GM21737 (cell line): ENCODE measurements at regions not wholly inside any gene's neighbourhood (a gene's known extent, or its start where the extent isn't known, plus 50 kb on each side); places are given as distances from the start of the nearest gene placed in this dataset.
A peak's percentile ranks its signal among the peaks of the same experiment; 100 is the strongest.
"Not testable (repeated sequence)": the region's sequence is repeated elsewhere in the genome, so short reads cannot be mapped to it uniquely, and the experiment has no call there.

Experiments used
- ATAC-seq: cut with Tn5 transposase; IDR thresholded peaks from one replicate; pipeline ENCODE4 v1.9.1; 2021; ENCODE audit warnings: mild to moderate bottlenecking, moderate library complexity; ENCODE audit not compliant: unreplicated experiment

DNA sequence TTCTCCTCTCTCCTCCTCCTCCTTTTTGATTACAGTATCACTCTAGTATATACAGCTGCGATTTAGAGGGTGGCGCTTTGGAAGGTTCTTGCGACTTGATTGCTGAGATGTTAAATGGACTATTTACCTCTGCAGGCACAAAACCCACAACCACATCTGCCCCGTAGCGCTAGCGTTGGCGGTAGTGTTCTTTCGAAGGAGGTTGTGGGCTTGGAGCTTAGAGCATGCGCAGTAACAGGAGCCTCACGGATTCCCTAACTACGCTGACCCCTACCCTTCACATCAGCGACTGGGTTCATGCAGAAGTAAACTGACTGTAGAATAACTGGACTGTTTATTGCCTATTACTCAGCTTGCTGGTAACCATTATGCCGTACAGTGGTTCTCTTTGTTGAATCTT, 58.0 kb downstream of the CGGBP1 start:
- ATAC-seq, result no peak

DNA sequence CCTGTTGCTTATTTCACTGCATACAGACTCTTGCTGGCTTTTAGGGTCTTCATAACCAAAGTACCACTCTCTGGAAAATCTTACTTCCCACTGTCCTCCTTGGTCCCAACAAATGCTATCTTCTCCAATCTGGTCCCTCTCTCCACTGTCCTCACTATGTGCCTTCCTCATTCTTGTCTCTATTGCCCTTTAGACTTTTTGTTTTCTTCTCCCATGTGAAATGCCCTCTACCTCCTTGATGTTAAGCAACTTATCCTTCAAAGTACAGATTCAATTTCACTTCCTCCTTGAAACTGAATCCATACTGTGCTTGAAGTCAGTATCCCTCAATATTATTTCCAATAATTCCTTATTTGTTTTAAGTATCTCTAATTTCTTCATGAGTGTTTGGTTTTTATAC, 60.8 kb downstream of the CGGBP1 start:
- ATAC-seq, result no peak

DNA sequence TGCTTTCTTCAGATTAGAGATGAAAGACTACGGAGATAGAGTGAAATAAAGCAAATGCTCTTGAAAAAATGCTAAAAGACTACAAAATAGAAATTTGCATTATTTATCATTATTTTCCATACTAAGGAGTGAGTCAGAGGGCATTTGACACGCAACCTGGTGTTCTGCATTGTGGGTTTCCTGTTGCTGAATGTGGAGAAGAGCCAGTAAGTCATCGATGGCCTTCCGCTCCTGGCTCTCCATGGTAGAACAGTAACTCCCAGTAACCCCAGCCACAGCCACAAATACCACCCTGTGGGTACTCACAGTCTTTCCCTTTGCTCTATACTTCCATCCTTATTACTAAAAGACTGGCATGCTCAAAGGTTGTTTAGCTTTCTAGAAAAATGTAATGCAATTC, 61.5 kb downstream of the CGGBP1 start:
- ATAC-seq, result peak; percentile 93

DNA sequence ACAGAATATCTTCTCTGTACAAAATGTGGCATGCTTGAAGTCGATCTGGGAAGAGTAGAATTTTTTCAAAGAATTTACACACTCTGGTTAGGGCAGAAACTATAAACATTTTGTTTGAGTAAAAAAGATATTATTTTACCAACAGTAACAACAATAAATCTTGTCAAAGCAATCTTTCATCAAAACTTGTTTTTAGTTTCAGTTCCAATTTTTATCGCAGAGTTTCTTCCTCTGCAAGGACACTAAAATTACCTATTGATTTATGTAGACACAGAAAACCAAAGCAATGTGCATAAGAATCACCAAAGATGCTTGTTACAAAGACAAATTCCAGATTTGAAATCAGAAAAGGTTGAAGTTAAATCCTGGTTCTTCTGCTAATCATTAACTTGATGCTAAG, 61.9 kb downstream of the CGGBP1 start:
- peak; percentile 8 for ATAC-seq

DNA sequence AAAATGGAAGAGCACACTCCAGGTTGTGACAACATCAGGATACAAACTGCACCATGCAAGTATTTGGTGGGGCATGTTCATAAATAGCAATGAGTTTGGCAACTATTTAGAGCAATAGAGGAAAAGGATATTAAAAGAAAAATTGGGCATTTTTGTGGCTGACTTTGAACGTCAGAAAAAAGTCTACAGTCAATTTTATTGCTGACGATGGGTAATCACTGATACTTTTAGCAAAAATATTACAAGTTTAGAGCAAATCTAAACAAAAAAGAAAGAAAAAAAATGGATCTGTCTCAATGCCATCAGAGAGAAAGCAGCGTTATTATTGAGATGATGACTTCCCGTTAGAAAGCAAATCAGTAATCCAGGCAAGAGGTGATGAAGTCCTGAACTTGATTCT, 65.2 kb downstream of the CGGBP1 start:
- no peak for ATAC-seq

DNA sequence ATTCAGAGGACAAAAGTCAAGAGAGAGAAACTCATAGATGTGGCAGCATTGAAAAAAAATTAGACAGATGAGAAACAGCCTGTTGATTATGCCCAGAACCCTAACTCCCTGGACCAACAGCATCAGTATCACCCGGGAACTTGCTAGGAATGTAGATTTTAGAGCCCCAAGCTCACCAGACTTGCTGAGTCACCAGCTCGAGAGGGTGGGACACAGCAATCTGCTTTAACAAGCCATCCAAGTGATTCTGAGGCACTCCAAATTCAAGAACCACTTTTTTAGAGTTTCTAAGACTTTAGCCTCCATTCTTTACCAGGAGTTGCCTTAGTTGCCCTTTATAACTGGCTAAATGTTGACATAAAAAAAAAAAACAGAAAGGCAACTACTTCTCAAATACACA, 70.9 kb downstream of the CGGBP1 start:
- no peak for ATAC-seq

DNA sequence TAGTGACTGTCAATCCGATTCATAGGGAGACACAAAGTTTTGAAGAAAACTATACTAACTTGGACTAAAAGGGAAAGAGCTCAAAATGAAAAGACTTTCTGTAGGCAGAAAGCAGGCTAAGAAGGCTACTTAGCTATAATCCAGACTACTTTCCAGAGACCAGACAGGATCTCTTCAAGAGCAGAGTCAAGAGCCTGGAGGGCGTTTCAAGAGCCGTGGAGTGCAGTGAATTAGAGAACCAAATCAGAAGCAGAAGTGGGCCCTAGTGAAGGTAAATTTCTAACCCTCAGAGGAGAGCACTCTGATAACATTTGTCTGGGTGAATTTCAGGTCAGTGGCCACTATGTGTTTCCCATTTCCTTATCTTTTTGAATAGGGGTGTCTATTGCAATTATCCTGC, 76.4 kb downstream of the CGGBP1 start:
- ATAC-seq, result no peak

DNA sequence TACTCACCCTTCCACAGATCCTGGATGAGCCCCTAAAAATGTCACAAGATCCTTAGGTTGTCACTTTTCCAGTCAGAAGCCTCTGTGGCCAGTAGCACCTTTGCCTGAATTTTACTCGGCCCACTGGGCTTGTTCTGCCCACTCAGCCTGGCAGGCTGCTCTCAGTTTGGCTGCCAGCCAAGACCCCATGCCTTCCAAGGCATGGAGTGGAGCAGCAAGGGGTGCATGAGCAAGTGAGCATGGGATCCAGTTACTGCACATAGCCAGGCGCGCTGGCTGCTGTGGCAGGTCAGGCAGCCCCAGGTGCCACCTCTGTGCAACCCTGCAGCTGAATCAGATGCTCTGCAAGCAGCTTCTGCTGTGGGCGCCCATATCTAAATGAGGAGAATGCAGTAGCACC, 79.3 kb downstream of the CGGBP1 start:
- no peak for ATAC-seq

DNA sequence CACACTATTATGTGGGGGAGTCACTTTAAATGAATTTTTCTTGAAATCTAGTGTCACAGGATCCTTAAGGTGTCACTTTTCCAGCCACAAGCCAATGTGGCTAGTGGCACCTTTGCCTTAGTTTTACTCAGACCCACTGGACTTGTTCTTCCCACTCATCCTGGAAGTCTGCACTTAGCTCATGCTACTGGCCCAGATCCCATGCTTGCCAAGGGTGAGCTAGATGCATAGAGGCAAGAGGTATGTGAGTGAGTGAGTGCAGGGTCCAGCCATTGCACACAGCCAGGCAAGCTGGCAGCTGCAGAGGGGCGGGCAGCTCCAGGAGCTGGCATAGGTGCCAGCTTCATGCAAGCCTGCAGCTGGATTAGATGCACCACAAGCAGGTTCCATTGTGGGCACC, 81.0 kb downstream of the CGGBP1 start:
- ATAC-seq, result no peak

DNA sequence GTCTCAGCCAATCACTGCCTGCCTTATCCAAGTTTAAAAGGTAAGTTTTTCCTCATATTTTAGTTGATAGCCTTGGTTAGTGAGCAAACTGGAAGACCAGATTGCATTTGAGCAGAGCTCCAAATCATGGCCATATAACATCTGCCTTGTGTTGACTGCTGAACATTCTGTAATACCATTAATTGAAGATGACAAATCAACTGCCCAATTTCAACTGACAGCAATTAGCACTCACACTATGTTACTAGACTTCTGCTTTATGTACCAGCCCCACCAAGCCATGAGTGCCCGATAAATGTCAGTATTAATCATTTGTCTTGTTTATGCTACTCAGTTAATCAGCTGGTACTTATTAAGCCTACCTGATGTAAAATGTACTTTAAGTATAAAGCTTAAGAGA, 83.1 kb downstream of the CGGBP1 start:
- ATAC-seq, result no peak

DNA sequence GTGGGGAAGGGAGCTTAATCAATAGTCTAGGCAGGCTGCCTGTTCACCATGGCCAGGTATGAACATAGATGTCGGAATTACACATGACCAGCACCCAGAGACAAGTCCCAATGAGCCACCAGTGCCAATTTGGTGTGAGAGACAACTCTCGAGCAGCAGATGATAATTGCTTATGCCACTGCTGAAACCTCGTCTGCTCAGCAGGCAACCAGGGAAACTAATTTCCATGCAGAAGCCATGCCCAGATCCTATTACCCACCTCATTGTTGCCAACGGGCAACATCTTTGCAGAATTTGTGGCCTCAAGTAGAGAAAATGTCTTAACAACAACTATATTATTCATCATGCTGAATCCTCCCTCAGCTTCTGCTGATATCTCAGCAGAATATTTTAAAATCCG, 84.9 kb downstream of the CGGBP1 start:
- no peak for ATAC-seq

DNA sequence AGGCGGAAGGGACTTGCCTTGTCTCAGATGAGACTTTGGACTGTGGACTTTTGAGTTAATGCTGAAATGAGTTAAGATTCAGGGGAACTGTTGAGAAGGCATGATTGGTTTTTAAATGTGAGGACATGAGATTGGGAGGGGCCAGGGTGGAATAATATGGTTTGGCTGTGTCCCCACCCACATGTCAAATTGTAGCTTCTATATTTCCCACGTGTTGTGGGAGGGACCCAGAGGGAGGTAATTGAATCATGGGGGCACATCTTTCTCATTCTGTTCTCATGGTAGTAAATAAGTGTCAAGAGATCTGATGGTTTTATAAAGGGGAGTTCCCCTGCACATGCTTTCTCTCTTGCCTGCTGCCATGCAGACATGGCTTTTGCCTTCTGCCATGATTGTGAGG, 89.2 kb downstream of the CGGBP1 start:
- ATAC-seq, result no peak

DNA sequence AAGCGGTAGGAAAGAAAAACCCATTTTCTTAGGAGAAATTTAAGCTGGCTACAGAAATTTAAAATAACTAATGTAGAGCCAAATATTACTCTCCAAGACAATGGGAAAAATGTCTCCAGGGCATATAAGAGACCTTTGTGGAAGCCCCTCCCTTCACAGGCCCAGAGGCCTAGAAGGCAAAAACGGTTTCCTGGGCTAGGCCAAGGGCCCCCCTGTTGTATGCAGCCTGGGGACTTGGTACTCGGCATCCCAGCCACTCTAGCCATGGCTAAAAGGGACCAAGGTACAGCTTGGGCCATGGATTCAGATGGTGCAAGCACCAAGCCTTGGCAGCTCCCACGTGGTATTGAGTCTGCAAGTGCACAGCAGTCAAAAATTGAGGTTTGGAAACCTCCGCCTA, 90.1 kb downstream of the CGGBP1 start:
- ATAC-seq, result no peak

DNA sequence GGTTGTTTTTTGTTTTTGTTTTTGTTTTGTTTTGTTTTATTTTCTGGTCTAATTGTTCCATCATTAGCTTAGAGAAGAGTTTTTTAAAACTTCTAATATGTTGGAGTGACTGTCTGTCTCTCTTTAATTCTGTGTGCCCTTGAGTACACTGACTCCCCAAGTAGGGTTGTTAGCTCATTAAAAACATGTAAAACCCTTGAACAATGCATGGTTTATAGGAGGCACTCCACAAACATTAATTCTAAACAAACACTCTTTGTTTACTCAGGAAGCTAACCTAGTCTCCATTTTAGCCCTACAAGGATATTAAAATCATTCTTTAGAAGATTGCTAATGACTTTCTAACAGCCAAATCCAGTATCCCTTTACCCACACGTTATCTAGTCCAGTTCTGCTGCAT, 100.5 kb downstream of the CGGBP1 start:
- ATAC-seq, result no peak

DNA sequence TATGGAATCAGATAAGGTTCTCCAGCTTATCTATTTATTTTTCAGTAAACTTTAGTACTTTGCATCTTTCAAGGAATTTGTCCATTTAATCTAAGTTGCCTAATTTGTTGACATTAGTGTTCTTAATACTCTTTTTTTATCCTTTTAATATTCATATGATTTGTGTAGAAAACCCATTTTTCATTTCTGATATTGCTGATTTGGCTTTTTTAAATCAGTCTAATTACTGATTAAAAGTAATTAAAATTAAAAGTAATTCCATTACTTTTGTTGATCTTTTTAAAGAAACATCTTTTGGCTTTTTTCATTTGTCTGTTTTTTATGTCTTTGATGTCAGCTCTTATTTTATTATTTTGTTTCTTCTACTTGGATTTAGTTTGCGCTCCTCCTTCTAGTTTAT, 101.2 kb downstream of the CGGBP1 start:
- no peak for ATAC-seq

DNA sequence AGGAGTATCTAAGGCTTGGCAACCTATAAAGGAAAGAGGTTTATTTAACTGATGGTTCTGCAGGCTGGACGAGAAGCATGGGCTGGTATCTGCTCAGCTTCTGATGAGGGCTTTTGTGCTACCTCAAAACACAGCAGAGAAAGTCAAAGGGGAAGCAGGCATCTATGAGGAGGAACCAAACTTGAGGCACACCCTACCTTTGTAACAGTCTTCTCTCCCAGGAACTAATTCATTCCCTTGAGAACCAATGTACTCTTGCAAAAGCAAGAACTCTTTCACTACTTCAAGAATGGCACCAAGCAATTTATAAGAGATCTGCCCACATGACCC, 109.0 kb downstream of the CGGBP1 start:
- no peak for ATAC-seq

DNA sequence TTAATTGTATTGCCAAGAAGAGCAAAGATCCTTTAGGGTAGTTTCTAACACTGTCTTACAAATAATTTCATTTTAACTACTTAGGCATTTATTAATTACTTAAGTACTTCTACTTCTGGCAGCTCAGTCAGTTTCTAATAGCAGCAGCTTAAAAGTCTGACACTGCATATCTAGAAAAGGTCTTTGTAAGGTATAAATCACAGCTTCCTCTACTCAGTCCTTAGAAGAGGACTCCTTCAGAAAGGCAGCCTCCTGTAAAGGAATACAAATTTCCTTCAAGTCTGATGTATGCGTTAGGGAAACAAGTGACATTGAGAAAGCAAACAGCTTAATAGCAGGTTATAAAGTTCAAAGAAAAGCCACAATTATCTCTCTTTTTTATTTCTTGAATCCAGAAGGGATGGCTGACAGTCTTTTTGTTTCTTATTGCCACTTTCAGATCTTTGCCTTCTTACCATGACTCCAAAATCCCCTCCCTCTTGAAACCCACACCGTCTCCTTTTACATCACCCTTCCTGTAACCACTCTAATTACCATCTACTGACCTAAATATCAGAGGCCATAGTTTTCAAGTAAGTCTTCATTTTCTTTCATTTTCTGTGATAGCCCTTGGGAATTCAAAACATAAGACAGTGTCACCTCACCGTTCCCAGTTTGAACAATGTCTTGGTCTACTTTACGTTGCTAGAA, 109.5 kb downstream of the CGGBP1 start:
- peak; percentile 94 for ATAC-seq

DNA sequence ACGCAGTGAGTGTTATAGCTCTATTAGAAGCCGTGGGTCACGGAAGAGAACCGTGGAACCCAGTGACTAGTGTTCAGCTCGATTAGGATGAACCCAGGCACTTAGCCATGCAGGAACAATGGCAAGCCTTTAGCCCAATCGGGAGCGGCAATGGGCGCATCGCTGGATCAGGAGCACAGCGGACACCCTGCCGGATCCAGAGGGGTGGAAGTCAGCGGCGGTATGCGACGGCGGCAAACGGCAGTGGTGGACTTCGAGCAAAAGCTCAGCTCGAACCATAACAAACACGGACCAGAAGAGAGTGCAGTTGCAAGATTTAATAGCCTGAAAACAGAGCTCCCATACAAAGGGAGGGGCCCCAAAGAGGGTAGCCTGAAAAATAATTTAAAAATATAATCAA, 112.8 kb downstream of the CGGBP1 start:
- not testable (repeated sequence) for ATAC-seq

DNA sequence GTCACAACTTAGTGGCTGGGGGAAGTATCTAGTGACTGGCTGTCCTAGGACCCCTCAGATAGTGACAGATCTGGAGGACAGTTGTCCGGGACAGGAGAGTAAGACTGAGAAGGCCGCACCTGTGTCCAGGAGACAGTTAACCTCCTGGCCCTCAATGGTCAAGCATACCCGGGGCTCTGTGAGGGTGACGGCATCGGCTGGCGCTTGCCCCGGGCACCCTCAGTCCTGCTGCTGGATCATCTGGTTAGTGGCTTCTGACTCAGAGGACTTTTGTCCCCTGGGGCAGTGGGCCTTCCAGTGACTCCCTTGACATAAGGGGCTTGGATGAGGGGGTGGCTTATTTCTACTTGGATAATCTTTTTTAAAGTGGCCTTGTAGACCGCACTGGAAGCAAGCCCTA, 116.5 kb downstream of the CGGBP1 start:
- not testable (repeated sequence) for ATAC-seq

DNA sequence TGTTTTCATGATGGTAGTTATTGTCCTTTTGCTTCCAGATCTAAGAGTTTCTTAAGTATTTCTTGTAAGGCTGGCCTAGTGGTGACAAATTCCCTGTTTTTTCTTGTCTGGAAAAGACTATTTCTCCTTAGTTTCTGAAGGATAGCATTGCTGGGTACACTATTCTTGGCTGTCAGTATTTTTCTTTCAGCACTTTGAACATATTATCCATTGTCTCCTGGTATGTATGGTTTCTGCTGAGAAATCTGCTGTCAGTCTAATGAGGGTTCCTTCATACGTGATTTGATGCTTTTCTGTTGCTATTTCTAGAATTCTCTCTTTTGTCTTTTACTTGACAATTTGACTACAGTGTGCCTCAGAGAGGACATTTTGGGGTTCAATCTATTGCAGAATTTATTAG, 134.3 kb downstream of the CGGBP1 start:
- ATAC-seq, result no peak

DNA sequence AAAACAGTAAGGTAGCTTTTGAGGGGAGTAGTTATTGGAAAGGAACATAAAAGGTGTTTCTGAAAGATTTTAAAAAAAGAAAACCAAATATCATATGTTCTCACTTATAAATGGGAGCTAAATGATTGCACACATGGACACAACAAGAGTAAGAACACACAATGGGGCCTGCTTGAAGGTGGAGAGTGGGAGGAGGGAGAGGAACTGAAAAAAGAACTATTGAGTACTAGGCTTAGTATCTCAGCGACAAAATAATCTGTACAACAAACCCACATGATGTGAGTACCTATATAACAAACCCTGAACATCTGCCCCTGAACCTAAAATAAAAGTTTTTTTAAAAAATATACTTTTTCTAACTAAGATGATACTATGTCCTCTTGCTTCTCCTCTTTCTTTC, 138.3 kb downstream of the CGGBP1 start:
- no peak for ATAC-seq

DNA sequence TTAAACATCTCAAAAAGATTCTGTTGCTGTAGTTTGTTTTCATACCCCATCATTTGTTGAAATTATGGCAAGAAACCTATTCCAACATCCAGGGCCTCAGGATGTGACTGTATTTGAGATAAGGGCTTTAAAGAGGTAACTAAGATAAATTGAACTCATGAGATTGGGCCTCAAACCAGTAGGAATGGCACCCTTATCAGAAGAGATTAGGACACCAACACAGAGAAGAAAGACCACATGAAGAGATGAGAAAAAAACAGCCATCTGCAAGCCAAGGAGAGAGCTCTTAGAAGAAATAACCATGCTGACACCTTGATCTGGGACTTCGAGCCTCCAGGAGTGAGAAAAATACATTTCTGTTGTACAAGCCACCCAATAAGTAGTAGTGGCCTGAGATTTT, 157.7 kb downstream of the CGGBP1 start:
- ATAC-seq, result no peak

DNA sequence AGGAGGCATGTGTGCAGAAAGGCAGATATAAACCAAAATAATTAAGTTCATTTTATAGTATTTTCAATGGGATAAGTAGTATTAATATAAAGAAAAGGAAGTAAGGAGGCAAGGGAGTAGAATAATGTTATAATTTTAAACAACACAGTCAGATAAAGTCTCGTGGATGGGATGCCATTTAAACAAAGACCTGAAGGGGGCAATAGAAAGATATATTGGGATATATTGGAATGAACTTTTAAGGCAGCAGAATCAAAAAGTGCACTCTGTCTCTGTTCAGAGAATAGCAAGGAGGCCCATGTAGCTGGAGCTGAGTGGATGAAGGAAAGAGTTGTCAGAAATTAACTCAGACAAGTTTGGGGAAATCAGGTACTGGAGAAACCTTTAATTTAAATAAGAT, 158.7 kb downstream of the CGGBP1 start:
- ATAC-seq, result no peak

DNA sequence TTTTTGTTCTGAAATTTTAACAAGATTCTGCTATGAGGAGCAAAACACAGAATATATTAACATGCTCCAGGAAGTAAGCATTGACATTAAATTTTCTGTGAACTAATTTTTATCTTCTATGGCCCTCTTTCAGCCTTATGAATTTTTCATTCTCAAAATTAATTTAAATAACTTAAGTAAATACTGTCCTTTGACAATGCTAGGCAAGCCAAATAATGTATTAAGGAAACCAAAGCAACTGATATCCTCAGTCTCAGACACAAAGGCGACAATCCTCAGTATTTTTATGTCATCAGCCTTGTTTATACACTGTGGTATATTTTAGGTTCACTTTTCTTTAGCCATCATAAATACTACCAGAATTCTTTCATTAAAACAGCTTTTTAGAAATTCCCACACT, 159.8 kb downstream of the CGGBP1 start:
- ATAC-seq, result no peak
